ENCODE measurements at regions not wholly inside any gene's neighbourhood (a gene's known extent, or its start where the extent isn't known, plus 50 kb on each side); places are given as distances from the start of the nearest gene placed in this dataset.

DNA sequence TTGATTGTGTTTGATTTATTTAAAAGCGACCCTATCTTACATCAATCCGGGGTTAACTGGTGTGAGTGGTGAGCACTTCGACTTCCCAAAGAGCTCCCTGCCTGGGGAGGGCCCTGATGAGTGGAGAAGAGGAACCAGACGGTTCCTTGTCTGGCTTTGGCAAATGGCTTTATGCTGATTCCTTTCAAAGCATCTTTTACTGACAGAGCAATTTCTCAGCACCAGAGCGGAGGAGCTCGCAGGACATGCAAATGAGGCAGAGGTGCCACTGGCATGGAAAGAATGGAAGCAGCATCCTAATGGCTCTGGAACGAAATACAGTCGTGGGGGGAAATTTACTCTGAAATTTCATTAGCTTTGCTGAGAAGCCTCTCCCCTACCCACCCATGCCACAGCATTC is 410.9 kb upstream of the B3GAT1 start:
- TF ChIP-seq, protein P1, sequence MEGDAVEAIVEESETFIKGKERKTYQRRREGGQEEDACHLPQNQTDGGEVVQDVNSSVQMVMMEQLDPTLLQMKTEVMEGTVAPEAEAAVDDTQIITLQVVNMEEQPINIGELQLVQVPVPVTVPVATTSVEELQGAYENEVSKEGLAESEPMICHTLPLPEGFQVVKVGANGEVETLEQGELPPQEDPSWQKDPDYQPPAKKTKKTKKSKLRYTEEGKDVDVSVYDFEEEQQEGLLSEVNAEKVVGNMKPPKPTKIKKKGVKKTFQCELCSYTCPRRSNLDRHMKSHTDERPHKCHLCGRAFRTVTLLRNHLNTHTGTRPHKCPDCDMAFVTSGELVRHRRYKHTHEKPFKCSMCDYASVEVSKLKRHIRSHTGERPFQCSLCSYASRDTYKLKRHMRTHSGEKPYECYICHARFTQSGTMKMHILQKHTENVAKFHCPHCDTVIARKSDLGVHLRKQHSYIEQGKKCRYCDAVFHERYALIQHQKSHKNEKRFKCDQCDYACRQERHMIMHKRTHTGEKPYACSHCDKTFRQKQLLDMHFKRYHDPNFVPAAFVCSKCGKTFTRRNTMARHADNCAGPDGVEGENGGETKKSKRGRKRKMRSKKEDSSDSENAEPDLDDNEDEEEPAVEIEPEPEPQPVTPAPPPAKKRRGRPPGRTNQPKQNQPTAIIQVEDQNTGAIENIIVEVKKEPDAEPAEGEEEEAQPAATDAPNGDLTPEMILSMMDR (IDR thresholded peaks at IDR 0.05; ENCODE audit: low read depth, low read length), result no peak
- no peak for TF ChIP-seq POLR2A (IDR thresholded peaks at IDR 0.05; ENCODE audit: extremely low read depth, insufficient read length)
- TF ChIP-seq, protein P2, sequence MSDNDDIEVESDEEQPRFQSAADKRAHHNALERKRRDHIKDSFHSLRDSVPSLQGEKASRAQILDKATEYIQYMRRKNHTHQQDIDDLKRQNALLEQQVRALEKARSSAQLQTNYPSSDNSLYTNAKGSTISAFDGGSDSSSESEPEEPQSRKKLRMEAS (IDR thresholded peaks at IDR 0.05; ENCODE audit: low read depth, low read length), result no peak
- no peak for TF ChIP-seq MYC (IDR thresholded peaks at IDR 0.05; ENCODE audit: low read depth, low read length)

Measured in NB4 (cell line).